PC-9 (cell line): ENCODE measurements at regions not wholly inside any gene's neighbourhood (a gene's known extent, or its start where the extent isn't known, plus 50 kb on each side); places are given as distances from the start of the nearest gene placed in this dataset.

Experiments
- BruUV-seq: library from RNA; stranded (reverse); fragments of 400-500 nt; replicated peaks from 2 replicates; lab custom pipeline; 2021; lab: Mats Ljungman, UMichigan
- CTCF ChIA-PET: fragments of 300-600 bp; sonication (Branson Sonifier 250); formaldehyde crosslinking; loops from one replicate; lab custom pipeline; 2022; ENCODE audit warnings: antibody characterized with exemption; lab: Charles Lee
- POLR2A ChIA-PET: fragments of 300-600 bp; sonication (Branson Sonifier 250); formaldehyde crosslinking; loops from one replicate; lab custom pipeline; 2022; ENCODE audit warnings: antibody characterized with exemption; ENCODE audit not compliant: unreplicated experiment; lab: Charles Lee
- DNase-seq, 2 experiments: peaks; one replicate each; pipeline versions ENCODE4 v3.0.0 to v3.0.0-alpha.2; 2015 to 2022; ENCODE audit warnings: mixed read lengths in 1 of 2
- H2AFZ ChIP-seq: fragments of 200-600 bp; sonication (generic); 2 replicates; pipeline ENCODE4 v1.8.1; 2017; ENCODE audit warnings: antibody characterized with exemption
- H3F3A ChIP-seq: fragments of 200-600 bp; sonication (generic); 2 replicates; pipeline ENCODE4 v1.8.1; 2017; ENCODE audit warnings: antibody characterized with exemption, mild to moderate bottlenecking, low read depth; ENCODE audit not compliant: insufficient read depth
- H3K27ac ChIP-seq: fragments of 200-600 bp; sonication (generic); 2 replicates; pipeline ENCODE4 v1.6.1; 2016; ENCODE audit warnings: mixed run types
- H3K27me3 ChIP-seq: fragments of 200-600 bp; sonication (generic); 2 replicates; pipeline ENCODE4 v1.6.1; 2016; ENCODE audit warnings: low read depth, mixed run types; ENCODE audit not compliant: insufficient read depth
- H3K36me3 ChIP-seq: fragments of 200-600 bp; sonication (generic); 2 replicates; pipeline ENCODE4 v1.6.1; 2016; ENCODE audit warnings: low read depth, mixed run types
- H3K4me1 ChIP-seq: fragments of 200-600 bp; sonication (generic); replicated peaks from 2 replicates; pipeline ENCODE4 v1.6.1; 2016; ENCODE audit warnings: mixed run types; ENCODE audit not compliant: insufficient read depth
- H3K4me2 ChIP-seq: fragments of 200-600 bp; sonication (generic); 2 replicates; pipeline ENCODE4 v1.6.1; 2017; ENCODE audit warnings: mixed run types
- H3K4me3 ChIP-seq: fragments of 200-600 bp; sonication (generic); 2 replicates; pipeline ENCODE4 v1.6.1; 2016; ENCODE audit warnings: mixed run types
- H3K79me2 ChIP-seq: fragments of 200-600 bp; sonication (generic); 2 replicates; pipeline ENCODE4 v1.6.1; 2017; ENCODE audit warnings: low read depth, mixed run types
- H3K9me2 ChIP-seq: fragments of 200-600 bp; sonication (generic); 2 replicates; pipeline ENCODE4 v1.8.1; 2017; ENCODE audit warnings: mild to moderate bottlenecking; ENCODE audit not compliant: insufficient read depth
- H3K9me3 ChIP-seq: fragments of 200-600 bp; sonication (generic); 2 replicates; pipeline ENCODE4 v1.8.1; 2016; ENCODE audit warnings: low read depth; ENCODE audit not compliant: insufficient read depth
- H4K20me1 ChIP-seq: fragments of 200-600 bp; sonication (generic); 2 replicates; pipeline ENCODE4 v1.8.1; 2017; ENCODE audit not compliant: insufficient read depth
- EZH2 ChIP-seq: fragments of 200-600 bp; sonication (generic); IDR thresholded peaks from 2 replicates; pipeline ENCODE4 v1.8.0; 2017; ENCODE audit warnings: antibody characterized with exemption, low read depth
- intact Hi-C: fragments of 100-400 bp; cut with micrococcal nuclease; formaldehyde crosslinking; loops from one replicate; pipeline ENCODE4 v1.10.0; 2022; ENCODE audit not compliant: unreplicated experiment
- TF ChIP-seq, protein P1 (sequence below): fragments of 200-600 bp; sonication (generic); conservative IDR thresholded peaks from 2 replicates; pipeline ENCODE4 v1.6.1; 2017; ENCODE audit warnings: mixed run types, antibody characterized with exemption, mild to moderate bottlenecking, moderate library complexity

DNA sequence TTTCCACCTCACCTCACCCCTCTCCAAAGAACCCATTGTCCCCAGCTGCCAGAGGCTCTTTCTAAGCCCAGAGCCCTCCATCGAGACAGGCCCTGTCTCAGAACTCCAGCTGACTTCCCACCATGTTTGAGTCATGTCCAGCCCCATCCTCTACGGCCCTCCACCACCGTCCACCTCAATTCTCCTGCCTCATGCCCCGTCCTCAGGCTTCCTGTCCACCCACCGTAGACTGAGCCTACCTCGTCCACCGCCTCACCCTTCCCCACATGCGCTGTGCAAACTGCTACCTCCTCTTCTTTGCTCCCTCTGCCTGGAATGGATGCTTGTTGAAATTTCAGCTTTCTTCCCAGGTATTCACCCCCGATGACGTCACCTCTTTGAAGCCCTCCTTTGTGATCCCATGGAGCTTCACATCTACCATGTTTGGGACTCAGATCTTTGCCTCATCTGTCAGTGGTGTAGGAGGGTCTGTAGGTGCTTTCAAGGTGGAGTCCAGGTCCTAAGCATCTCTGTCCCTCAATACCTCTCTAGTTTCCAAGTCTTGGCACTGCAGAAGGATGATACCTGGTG is 149.0 kb downstream of the MRM1 start:
- DNase-seq = no peak
- H3K27me3 ChIP-seq = peaks cover 33% of the 10 kb centered on the region
- H3K4me1 ChIP-seq = no peaks in the 10 kb centered on the region
- H3K9me2 ChIP-seq = no peaks in the 10 kb centered on the region
- no peaks in the 10 kb centered on the region for H3K36me3 ChIP-seq
- H3K9me3 ChIP-seq = no peaks in the 10 kb centered on the region
- no peak overlapping the region for H3K27ac ChIP-seq
- no peak overlapping the region for H3K4me2 ChIP-seq
- no peaks in the 10 kb centered on the region for H3K79me2 ChIP-seq
- POLR2A ChIA-PET = no interaction called here
- H2AFZ ChIP-seq = no peak overlapping the region
- intact Hi-C loops = no loop called here
- no TSS peak for BruUV-seq
- H3F3A ChIP-seq = no peaks in the 10 kb centered on the region
- no peaks in the 10 kb centered on the region for H4K20me1 ChIP-seq
- no peak overlapping the region for H3K4me3 ChIP-seq
- CTCF ChIA-PET = no interaction called here
- no peak for TF ChIP-seq EZH2
- TF ChIP-seq, protein P1, sequence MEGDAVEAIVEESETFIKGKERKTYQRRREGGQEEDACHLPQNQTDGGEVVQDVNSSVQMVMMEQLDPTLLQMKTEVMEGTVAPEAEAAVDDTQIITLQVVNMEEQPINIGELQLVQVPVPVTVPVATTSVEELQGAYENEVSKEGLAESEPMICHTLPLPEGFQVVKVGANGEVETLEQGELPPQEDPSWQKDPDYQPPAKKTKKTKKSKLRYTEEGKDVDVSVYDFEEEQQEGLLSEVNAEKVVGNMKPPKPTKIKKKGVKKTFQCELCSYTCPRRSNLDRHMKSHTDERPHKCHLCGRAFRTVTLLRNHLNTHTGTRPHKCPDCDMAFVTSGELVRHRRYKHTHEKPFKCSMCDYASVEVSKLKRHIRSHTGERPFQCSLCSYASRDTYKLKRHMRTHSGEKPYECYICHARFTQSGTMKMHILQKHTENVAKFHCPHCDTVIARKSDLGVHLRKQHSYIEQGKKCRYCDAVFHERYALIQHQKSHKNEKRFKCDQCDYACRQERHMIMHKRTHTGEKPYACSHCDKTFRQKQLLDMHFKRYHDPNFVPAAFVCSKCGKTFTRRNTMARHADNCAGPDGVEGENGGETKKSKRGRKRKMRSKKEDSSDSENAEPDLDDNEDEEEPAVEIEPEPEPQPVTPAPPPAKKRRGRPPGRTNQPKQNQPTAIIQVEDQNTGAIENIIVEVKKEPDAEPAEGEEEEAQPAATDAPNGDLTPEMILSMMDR = no peak

- intact Hi-C loops = no loop called here
- CTCF ChIA-PET = no interaction called here
- POLR2A ChIA-PET = interaction anchor here (0.5 to 0.6 kb wide), 3 partner anchors 228 to 1700 kb away, joined by 3 to 12 read pairs (median 11); no protein-coding TSS in a partner anchor
- Histone ChIP-seq H3K9me2 (no peaks in the 10 kb centered on the region), H3K79me2 (no peaks in the 10 kb centered on the region), H3K9me3 (no peaks in the 10 kb centered on the region), H3K36me3 (no peaks in the 10 kb centered on the region), H3F3A (no peaks in the 10 kb centered on the region), H3K27ac (no peak overlapping the region), H3K4me2 (no peak overlapping the region), H3K27me3 (peaks cover 33% of the 10 kb centered on the region), H2AFZ (no peak overlapping the region), H3K4me3 (no peak overlapping the region), H4K20me1 (no peaks in the 10 kb centered on the region), H3K4me1 (no peaks in the 10 kb centered on the region)
- no TSS peak for BruUV-seq
- DNase-seq = peak in 1 of 2 experiments; percentile 4
- no peak for TF ChIP-seq EZH2
- TF ChIP-seq, protein P1 = no peak
These were observed 150.9 kb downstream of the MRM1 start for GRCh38 chr17:36752096-36752888.

- no peaks in the 10 kb centered on the region for H4K20me1 ChIP-seq
- no peak overlapping the region for H2AFZ ChIP-seq
- peak in 1 of 2 experiments; percentile 37 for DNase-seq
- H3K4me2 ChIP-seq = no peak overlapping the region
- H3K27ac ChIP-seq = no peak overlapping the region
- ChIA-PET POLR2A (interaction anchor here (0.5 kb wide), 1 partner anchor 207 kb away, joined by 3 read pairs; no protein-coding TSS in a partner anchor), CTCF (interaction anchor here (1.0 to 1.4 kb wide), 2 partner anchors 153 to 292 kb away, joined by 3 to 7 read pairs; no protein-coding TSS in a partner anchor)
- intact Hi-C loops = no loop called here
- H3K4me3 ChIP-seq = no peak overlapping the region
- peaks cover 23% of the 10 kb centered on the region for H3K27me3 ChIP-seq
- no peaks in the 10 kb centered on the region for H3K36me3 ChIP-seq
- no peaks in the 10 kb centered on the region for H3F3A ChIP-seq
- no TSS peak for BruUV-seq
- H3K9me2 ChIP-seq = no peaks in the 10 kb centered on the region
- TF ChIP-seq EZH2 = no peak
- TF ChIP-seq, protein P1 = peak; percentile 55
- no peaks in the 10 kb centered on the region for H3K79me2 ChIP-seq
- H3K4me1 ChIP-seq = no peaks in the 10 kb centered on the region
- H3K9me3 ChIP-seq = no peaks in the 10 kb centered on the region
These were observed 154.2 kb downstream of the MRM1 start for GRCh38 chr17:36755586-36755985.
